OCI-LY7 (cell line): ENCODE measurements at regions not wholly inside any gene's neighbourhood (a gene's known extent, or its start where the extent isn't known, plus 50 kb on each side); places are given as distances from the start of the nearest gene placed in this dataset.

Experiments
- EZH2phosphoT487 ChIP-seq: fragments of 200-600 bp; sonication (generic); IDR thresholded peaks from 2 replicates; pipeline ENCODE4 v1.6.1; 2018; ENCODE audit warnings: low read depth, borderline replicate concordance, mild to moderate bottlenecking, mixed run types, antibody characterized with exemption, low read length, moderate library complexity, mixed read lengths
- TF ChIP-seq, protein P1 (sequence below): fragments of 200-600 bp; sonication (generic); conservative IDR thresholded peaks from 2 replicates; pipeline ENCODE4 v1.5.1; 2014; ENCODE audit warnings: mild to moderate bottlenecking, antibody characterized with exemption, low read length, moderate library complexity, mixed read lengths

- TF ChIP-seq, protein P1, sequence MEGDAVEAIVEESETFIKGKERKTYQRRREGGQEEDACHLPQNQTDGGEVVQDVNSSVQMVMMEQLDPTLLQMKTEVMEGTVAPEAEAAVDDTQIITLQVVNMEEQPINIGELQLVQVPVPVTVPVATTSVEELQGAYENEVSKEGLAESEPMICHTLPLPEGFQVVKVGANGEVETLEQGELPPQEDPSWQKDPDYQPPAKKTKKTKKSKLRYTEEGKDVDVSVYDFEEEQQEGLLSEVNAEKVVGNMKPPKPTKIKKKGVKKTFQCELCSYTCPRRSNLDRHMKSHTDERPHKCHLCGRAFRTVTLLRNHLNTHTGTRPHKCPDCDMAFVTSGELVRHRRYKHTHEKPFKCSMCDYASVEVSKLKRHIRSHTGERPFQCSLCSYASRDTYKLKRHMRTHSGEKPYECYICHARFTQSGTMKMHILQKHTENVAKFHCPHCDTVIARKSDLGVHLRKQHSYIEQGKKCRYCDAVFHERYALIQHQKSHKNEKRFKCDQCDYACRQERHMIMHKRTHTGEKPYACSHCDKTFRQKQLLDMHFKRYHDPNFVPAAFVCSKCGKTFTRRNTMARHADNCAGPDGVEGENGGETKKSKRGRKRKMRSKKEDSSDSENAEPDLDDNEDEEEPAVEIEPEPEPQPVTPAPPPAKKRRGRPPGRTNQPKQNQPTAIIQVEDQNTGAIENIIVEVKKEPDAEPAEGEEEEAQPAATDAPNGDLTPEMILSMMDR = no peak
- TF ChIP-seq EZH2phosphoT487 = no peak
These were observed 93.5 kb downstream of the RPS12 start for GRCh38 chr6:132907914-132908313.
